Transverse colon (tissue), 4 donors: ENCODE measurements at regions not wholly inside any gene's neighbourhood (a gene's known extent, or its start where the extent isn't known, plus 50 kb on each side); places are given as distances from the start of the nearest gene placed in this dataset.

Source experiments
- CTCF ChIP-seq, 5 experiments: fragments of 200-600 bp in 3 of 5; fragments of 450-650 bp in 2 of 5; sonication (generic) in 3 of 5; IDR thresholded peaks; 1 replicate in 2 of 5; 2 replicates in 3 of 5; pipeline ENCODE4 v1.5.1; 2016 to 2017; ENCODE audit warnings: antibody characterized with exemption in 5 of 5, inconsistent platforms in 3 of 5, mild to moderate bottlenecking in 2 of 5, moderate library complexity in 1 of 5
- EP300 ChIP-seq: sonication (generic); formaldehyde crosslinking; IDR thresholded peaks from one replicate; pipeline ENCODE4 v1.6.1; 2017; ENCODE audit warnings: antibody characterized with exemption, low read depth
- POLR2A ChIP-seq: fragments of 450-650 bp; IDR thresholded peaks from one replicate; pipeline ENCODE4 v1.6.1; 2016; ENCODE audit warnings: antibody characterized with exemption, mild to moderate bottlenecking, moderate library complexity
- POLR2AphosphoS5 ChIP-seq, 3 donors: sonication (generic); formaldehyde crosslinking; IDR thresholded peaks; one replicate each; pipeline ENCODE4 v1.6.1; 2016; ENCODE audit warnings: antibody characterized with exemption in 3 of 3

GRCh38 chr11:91837411-91838330 lies 386.9 kb upstream of the FAT3 start:
- TF ChIP-seq CTCF (IDR thresholded peaks at IDR 0.05) (no peak), POLR2A (no peak), EP300 (no peak), POLR2AphosphoS5 (IDR thresholded peaks at IDR 0.05) (no peak)
